Bronchial epithelial cell (primary cell): ENCODE measurements at regions not wholly inside any gene's neighbourhood (a gene's known extent, or its start where the extent isn't known, plus 50 kb on each side); places are given as distances from the start of the nearest gene placed in this dataset.

Source experiments
- DNase-seq: peaks from one replicate; pipeline ENCODE4 v3.0.0-alpha.2; 2010; ENCODE audit warnings: low read depth
- FAIRE-seq: peaks from 2 replicates; lab custom pipeline; 2011; peaks lifted over from hg19 to GRCh38; lab: Jason Lieb, UNC
- H3K27me3 ChIP-seq: 2 replicates; pipeline ENCODE4 v1.5.1; 2011; ENCODE audit warnings: low read length; ENCODE audit not compliant: control insufficient read depth, insufficient read depth
- H3K36me3 ChIP-seq: 2 replicates; pipeline ENCODE4 v1.5.1; 2011; ENCODE audit warnings: low read length; ENCODE audit not compliant: control insufficient read depth, insufficient read depth
- H3K4me3 ChIP-seq: 2 replicates; pipeline ENCODE4 v1.5.1; 2011; ENCODE audit warnings: mild to moderate bottlenecking, low read depth, low read length, control low read depth
- CTCF ChIP-seq: IDR thresholded peaks from 2 replicates; pipeline ENCODE4 v1.5.1; 2011; ENCODE audit warnings: mild to moderate bottlenecking, moderate library complexity, low read length, control low read depth, inconsistent platforms; ENCODE audit not compliant: insufficient read depth, severe bottlenecking

GRCh38 chr12:98317939-98318899 lies 197.2 kb upstream of the TMPO start:
- TF ChIP-seq CTCF: no peak
- FAIRE-seq: no peak
- H3K27me3 ChIP-seq: no peaks in the 10 kb centered on the region

DNA sequence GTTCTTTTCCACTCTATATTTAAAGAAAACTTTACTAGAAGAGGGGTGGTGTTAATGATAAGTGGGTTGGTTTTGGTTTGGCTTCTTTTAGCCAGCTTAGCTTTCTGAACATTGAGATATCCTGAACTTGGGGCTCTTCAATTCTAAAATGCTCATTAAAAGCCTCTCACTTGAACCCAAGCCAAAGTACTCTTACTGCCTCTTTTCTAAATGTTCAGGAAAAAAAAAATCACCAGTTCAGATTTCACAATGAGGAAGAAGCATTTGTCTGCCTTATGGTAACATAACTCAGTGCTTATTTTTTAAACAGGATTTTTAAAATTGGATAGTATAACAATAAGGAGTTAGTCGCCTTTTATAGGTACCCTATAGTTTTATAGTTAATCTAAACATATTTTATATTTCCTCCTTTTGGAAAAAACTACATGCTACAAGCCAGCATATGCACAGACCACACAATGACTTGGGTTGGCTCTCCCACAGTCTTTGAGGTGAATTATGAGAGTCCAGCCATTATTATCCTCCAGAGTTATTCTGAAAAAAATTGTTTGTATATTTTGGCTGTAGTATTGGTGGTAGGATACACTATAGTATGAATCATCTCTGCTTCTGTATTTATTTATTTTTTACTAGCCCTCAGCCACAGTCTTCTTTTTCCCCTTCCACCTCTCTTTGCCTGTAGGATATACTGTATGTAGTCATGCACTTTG lies 195.5 kb upstream of the TMPO start:
- no peak overlapping the region for H3K4me3 ChIP-seq
- FAIRE-seq (no peak), DNase-seq (no peak)
- no peak for TF ChIP-seq CTCF
- no peaks in the 10 kb centered on the region for H3K27me3 ChIP-seq
- H3K36me3 ChIP-seq: no peaks in the 10 kb centered on the region

More at GRCh38 chr12:98317939-98318899, 197.2 kb upstream of the TMPO start:
- no peak for DNase-seq
- Histone ChIP-seq H3K36me3 (no peaks in the 10 kb centered on the region), H3K4me3 (no peak overlapping the region)

DNA sequence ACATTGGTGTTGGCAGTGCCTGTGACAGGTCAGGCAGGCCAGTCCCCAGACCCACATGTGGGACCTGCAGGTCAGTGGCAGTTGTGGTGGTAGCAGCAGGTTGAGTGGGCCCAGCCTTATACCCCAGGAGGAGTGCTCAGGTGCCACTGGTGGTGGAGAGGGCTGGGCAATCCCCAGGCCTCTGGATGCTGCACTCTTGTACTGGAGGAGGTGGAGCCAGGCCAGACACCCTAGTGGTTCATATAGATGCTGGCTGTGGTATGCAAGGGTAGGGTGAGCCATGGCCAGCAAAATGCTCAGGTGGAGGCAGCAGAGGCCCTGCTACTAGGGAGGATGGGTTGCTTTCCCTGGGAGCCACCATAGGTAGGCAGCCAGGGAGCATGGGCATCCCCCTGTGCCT lies 190.4 kb upstream of the TMPO start:
- DNase-seq (no peak), FAIRE-seq (no peak)
- TF ChIP-seq CTCF: no peak
- no peak overlapping the region for H3K4me3 ChIP-seq
- H3K27me3 ChIP-seq: no peaks in the 10 kb centered on the region
- no peaks in the 10 kb centered on the region for H3K36me3 ChIP-seq

GRCh38 chr12:98328467-98328866 lies 186.9 kb upstream of the TMPO start:
- no peak overlapping the region for H3K4me3 ChIP-seq
- DNase-seq: no peak
- no peak for FAIRE-seq
- no peaks in the 10 kb centered on the region for H3K27me3 ChIP-seq
- H3K36me3 ChIP-seq: no peaks in the 10 kb centered on the region
- no peak for TF ChIP-seq CTCF

DNA sequence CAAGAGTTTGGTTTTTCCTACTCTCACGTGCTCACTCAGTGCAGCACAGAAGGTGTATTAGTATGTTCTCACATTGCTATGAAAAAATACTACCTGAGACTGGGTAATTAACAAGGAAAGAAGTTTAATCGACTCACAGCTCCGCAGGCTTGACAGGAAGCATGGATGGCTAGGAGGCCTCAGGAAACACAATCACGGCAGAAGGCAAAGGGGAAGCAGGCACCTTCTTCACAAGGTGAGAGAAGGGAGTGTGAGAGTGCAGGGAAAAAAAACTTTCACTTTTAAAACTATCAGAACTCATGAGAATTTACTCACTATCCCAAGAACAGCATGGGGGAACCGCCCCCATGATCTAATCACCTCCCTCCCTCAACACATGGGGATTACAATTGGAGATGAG lies 185.8 kb upstream of the TMPO start:
- Histone ChIP-seq H3K4me3 (no peak overlapping the region), H3K36me3 (no peaks in the 10 kb centered on the region), H3K27me3 (no peaks in the 10 kb centered on the region)
- no peak for FAIRE-seq
- TF ChIP-seq CTCF: no peak
- no peak for DNase-seq
